CD4-positive, alpha-beta T cell treated with Interleukin-2 at 100 ng/mL for 4 hours (primary cell): ENCODE measurements at regions not wholly inside any gene's neighbourhood (a gene's known extent, or its start where the extent isn't known, plus 50 kb on each side); places are given as distances from the start of the nearest gene placed in this dataset.

Source experiments
- DNase-seq: peaks from one replicate; pipeline ENCODE4 v3.0.0-alpha.2; 2020; ENCODE audit warnings: low spot score

DNA sequence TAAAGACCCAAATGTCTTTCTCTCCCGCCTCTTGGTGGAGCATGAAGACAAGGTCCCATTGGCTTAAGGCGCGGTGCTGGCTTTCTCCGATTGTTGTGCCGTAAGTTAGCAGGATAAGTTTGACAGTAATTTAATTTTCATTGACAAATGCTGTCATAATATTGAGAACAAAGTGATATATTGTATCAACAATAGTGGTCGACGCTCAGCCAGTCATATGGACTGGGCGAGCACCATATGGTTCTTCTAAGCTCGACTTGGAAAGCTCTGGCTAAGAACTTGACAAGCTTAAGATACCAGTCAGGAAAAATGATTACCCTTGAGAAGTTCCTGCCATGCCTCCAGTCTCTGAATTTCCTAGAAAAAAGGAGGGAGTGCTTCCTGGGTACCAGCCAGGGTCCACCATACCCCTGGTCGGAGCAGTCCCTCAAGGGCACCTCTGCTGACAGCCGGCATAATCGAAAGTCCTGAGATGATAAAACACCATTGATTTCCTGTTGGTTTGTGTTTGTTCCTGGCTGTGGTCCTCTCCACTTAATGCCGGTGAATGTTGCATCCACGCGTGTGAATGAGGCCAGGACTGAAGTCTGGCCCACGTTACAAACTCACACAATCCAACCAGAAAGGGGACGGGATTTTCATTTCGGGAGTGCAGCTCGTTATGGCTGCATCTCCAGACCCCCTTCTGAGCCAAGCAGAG lies 262.1 kb downstream of the ZNF536 start:
- DNase-seq, result no peak

DNA sequence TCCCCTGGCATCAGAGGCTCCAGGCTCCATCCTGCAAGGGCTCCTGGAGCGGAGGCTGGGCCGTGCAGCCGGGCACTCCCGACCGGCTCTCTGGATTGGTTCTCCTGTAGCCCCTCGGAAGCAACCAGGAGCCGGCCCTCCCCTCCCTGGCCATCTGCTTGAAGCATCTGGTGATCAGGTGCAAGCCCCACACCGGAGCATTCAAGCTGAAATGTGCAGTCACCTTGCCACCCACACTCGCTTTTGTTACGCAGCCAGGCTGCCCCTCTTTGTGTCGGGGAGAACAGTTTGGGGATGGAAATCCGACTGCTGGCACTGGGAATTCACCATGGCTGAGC lies 258.8 kb downstream of the ZNF536 start:
- DNase-seq, result no peak

- no peak for DNase-seq
Measured at GRCh38 chr19:30630289-30631032, 258.3 kb downstream of the ZNF536 start.

- DNase-seq, result no peak
Measured at GRCh38 chr19:30629086-30629485, 256.9 kb downstream of the ZNF536 start.

DNA sequence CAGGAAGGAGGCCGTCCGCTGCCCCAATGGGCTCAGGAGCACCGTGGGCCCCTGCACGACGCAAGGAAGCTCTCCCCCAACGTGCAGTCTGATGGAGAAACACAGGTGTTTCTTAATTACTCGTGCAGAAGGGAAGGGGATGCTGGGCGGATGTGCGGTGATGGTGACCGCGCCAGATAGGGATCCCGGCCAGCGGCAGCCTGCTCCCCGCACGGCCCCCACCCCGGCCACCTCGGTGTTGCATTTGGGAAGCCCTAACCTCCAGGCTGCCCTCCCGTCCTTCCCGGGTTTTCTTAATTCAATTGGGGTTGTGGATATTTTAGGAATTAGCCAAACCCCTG lies 254.4 kb downstream of the ZNF536 start:
- no peak for DNase-seq

- DNase-seq, result no peak
Measured at GRCh38 chr19:30625947-30626625, 253.9 kb downstream of the ZNF536 start.

DNA sequence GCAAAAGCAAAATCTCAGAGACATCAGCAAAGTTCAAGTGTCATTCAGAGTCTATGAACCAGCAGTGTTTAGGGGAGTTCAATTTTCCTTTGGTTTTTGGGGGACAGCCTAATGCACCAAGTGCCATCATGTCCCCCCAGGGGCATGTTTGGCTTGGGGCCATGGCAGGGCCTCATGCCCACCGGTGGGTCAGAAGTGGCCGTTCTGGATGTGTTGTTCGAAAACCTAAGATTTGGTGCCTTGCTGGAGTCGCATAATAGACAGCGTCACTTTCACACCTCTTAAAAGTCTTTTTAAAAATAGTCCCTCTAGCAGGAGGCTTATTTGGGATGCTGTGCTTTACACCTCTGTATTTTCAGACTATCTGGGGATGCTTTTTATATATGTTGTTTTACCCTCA lies 250.1 kb downstream of the ZNF536 start:
- DNase-seq, result no peak

GRCh38 chr19:30621326-30621920 lies 249.2 kb downstream of the ZNF536 start:
- no peak for DNase-seq

- no peak for DNase-seq
Measured at GRCh38 chr19:30620354-30620753, 248.2 kb downstream of the ZNF536 start.

DNA sequence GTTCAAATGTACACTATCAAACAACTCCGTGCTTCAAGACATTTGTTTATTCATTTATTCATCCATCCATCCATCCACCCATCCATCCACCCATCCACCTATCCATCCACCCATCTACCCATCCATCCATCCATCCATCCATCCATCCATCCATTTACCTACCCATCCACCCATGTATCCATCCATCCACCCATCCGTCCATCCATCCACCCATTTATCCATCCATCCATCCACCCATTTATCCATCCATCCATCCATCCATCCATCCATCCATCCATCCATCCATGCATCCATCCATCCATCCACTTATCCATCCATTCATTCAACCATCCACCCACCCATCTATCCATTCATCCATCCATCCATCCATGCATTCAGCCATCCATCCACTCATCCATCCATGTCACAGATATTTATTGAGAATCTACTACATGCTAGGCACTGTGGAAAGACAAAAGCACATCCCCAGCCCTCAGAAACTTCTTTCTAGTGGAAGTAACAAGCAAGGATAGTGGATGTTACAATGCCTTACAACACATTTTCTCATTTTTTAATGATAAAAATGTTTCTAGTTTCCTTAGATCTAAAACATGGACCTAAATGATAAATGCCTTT lies 237.6 kb downstream of the ZNF536 start:
- DNase-seq, result no peak

DNA sequence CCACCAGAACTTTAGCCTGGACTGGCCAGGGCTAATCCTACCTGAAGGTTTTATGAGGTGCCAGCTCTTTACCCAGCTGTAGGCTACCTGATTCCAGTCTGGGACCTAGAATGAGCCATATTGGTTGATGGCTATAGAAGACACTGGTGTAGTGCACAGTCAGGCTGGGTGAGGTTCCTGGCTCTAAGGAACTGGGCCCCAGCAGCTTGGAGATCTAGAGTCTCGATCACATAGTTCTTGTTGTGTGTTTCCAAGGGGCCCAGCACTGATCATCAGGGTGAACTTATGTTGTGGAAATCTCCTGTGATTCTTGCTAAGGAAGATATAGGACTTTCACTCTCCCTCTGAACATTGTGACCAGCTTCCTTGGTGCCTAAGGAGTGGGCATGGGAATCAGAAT lies 236.3 kb downstream of the ZNF536 start:
- no peak for DNase-seq
